Neural cell (in vitro differentiated cells): ENCODE measurements at regions not wholly inside any gene's neighbourhood (a gene's known extent, or its start where the extent isn't known, plus 50 kb on each side); places are given as distances from the start of the nearest gene placed in this dataset.
"Not testable (repeated sequence)": the region's sequence is repeated elsewhere in the genome, so short reads cannot be mapped to it uniquely, and the experiment has no call there.

Experiments used
- EP300 ChIP-seq: fragments of 450-650 bp; conservative IDR thresholded peaks from 2 replicates; pipeline ENCODE4 v1.6.1; 2014; ENCODE audit warnings: antibody characterized with exemption, mild to moderate bottlenecking, moderate library complexity; ENCODE audit not compliant: poor library complexity, severe bottlenecking
- EZH2 ChIP-seq: fragments of 200-600, 300-800 bp; shearing (Covaris generic), sonication (generic); IDR thresholded peaks from 2 replicates; pipeline ENCODE4 v1.6.1; 2014; ENCODE audit warnings: antibody characterized with exemption, low read length, borderline replicate concordance, mild to moderate bottlenecking; ENCODE audit not compliant: insufficient read depth, poor library complexity, severe bottlenecking
- TF ChIP-seq, protein P1 (sequence below): fragments of 450-650 bp; IDR thresholded peaks from 2 replicates; pipeline ENCODE4 v1.5.1; 2014; ENCODE audit warnings: antibody characterized with exemption, mild to moderate bottlenecking, moderate library complexity; ENCODE audit not compliant: poor library complexity, severe bottlenecking
- TF ChIP-seq, protein P2 (sequence below): IDR thresholded peaks from 2 replicates; pipeline ENCODE4 v1.6.1; 2012; ENCODE audit warnings: borderline replicate concordance

DNA sequence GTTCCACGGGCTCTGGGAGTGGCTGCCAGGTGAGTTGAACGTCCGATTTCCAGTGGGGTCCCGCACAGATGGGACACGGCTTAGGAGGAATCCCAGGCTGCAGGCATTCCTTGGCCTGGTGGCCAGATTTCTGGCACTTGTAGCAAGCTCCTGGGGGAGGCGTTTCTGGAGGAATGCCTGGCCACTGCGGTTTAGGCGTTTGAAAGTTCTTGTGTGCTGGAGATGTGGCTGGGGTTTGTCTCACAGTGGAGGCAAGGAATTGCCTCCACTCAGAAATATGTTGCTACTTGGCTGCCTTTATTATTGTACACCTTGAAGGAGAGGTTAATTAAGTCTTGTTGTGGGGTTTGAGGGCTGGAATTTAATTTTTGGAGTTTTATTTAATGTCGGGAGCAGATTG lies 583.3 kb upstream of the MDGA2 start:
- TF ChIP-seq, protein P1, sequence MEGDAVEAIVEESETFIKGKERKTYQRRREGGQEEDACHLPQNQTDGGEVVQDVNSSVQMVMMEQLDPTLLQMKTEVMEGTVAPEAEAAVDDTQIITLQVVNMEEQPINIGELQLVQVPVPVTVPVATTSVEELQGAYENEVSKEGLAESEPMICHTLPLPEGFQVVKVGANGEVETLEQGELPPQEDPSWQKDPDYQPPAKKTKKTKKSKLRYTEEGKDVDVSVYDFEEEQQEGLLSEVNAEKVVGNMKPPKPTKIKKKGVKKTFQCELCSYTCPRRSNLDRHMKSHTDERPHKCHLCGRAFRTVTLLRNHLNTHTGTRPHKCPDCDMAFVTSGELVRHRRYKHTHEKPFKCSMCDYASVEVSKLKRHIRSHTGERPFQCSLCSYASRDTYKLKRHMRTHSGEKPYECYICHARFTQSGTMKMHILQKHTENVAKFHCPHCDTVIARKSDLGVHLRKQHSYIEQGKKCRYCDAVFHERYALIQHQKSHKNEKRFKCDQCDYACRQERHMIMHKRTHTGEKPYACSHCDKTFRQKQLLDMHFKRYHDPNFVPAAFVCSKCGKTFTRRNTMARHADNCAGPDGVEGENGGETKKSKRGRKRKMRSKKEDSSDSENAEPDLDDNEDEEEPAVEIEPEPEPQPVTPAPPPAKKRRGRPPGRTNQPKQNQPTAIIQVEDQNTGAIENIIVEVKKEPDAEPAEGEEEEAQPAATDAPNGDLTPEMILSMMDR: not testable (repeated sequence)
- not testable (repeated sequence) for TF ChIP-seq EP300, EZH2
- TF ChIP-seq, protein P2, sequence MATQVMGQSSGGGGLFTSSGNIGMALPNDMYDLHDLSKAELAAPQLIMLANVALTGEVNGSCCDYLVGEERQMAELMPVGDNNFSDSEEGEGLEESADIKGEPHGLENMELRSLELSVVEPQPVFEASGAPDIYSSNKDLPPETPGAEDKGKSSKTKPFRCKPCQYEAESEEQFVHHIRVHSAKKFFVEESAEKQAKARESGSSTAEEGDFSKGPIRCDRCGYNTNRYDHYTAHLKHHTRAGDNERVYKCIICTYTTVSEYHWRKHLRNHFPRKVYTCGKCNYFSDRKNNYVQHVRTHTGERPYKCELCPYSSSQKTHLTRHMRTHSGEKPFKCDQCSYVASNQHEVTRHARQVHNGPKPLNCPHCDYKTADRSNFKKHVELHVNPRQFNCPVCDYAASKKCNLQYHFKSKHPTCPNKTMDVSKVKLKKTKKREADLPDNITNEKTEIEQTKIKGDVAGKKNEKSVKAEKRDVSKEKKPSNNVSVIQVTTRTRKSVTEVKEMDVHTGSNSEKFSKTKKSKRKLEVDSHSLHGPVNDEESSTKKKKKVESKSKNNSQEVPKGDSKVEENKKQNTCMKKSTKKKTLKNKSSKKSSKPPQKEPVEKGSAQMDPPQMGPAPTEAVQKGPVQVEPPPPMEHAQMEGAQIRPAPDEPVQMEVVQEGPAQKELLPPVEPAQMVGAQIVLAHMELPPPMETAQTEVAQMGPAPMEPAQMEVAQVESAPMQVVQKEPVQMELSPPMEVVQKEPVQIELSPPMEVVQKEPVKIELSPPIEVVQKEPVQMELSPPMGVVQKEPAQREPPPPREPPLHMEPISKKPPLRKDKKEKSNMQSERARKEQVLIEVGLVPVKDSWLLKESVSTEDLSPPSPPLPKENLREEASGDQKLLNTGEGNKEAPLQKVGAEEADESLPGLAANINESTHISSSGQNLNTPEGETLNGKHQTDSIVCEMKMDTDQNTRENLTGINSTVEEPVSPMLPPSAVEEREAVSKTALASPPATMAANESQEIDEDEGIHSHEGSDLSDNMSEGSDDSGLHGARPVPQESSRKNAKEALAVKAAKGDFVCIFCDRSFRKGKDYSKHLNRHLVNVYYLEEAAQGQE: not testable (repeated sequence)
